Mesendoderm (in vitro differentiated cells): ENCODE measurements at regions not wholly inside any gene's neighbourhood (a gene's known extent, or its start where the extent isn't known, plus 50 kb on each side); places are given as distances from the start of the nearest gene placed in this dataset.
A peak's percentile ranks its signal among the peaks of the same experiment; 100 is the strongest.

Source experiments
- DNase-seq: peaks from one replicate; pipeline ENCODE4 v3.0.0; 2013
- H2AK5ac ChIP-seq: 2 replicates; pipeline ENCODE4 v1.6.1; 2013; ENCODE audit warnings: low read length, inconsistent platforms
- H2BK120ac ChIP-seq: 2 replicates; pipeline ENCODE4 v1.6.1; 2013; ENCODE audit warnings: low read depth, mild to moderate bottlenecking, low read length, moderate library complexity, mixed read lengths
- H2BK15ac ChIP-seq: replicated peaks from 2 replicates; pipeline ENCODE4 v1.6.1; 2013; ENCODE audit warnings: low read depth, mild to moderate bottlenecking, moderate library complexity
- H2BK5ac ChIP-seq: 2 replicates; pipeline ENCODE4 v1.6.1; 2013; ENCODE audit warnings: low read length, inconsistent platforms
- H3K18ac ChIP-seq: 2 replicates; pipeline ENCODE4 v1.6.1; 2013; ENCODE audit warnings: mild to moderate bottlenecking, low read length, mixed read lengths
- H3K23ac ChIP-seq: one replicate; pipeline ENCODE4 v1.6.1; 2013; ENCODE audit warnings: low read length
- H3K27ac ChIP-seq: 2 replicates; pipeline ENCODE4 v1.5.1; 2013; ENCODE audit warnings: low read depth, mild to moderate bottlenecking, inconsistent platforms, low read length, moderate library complexity
- H3K27me3 ChIP-seq: 2 replicates; pipeline ENCODE4 v1.6.1; 2013; ENCODE audit warnings: low read length, control low read depth, mild to moderate bottlenecking, inconsistent platforms; ENCODE audit not compliant: insufficient read depth, poor library complexity
- H3K36me3 ChIP-seq: 2 replicates; pipeline ENCODE4 v1.6.1; 2013; ENCODE audit warnings: low read length, inconsistent platforms; ENCODE audit not compliant: control insufficient read depth, insufficient read depth
- H3K4ac ChIP-seq: one replicate; pipeline ENCODE4 v1.6.1; 2013; ENCODE audit warnings: low read depth, mild to moderate bottlenecking, low read length, moderate library complexity
- H3K4me1 ChIP-seq: 2 replicates; pipeline ENCODE4 v1.6.1; 2013; ENCODE audit warnings: low read depth, low read length, inconsistent platforms; ENCODE audit not compliant: control insufficient read depth
- H3K4me2 ChIP-seq: 2 replicates; pipeline ENCODE4 v1.6.1; 2013; ENCODE audit warnings: low read length
- H3K4me3 ChIP-seq: 2 replicates; pipeline ENCODE4 v1.5.1; 2013; ENCODE audit warnings: mild to moderate bottlenecking, low read length
- H3K56ac ChIP-seq: one replicate; pipeline ENCODE4 v1.6.1; 2013; ENCODE audit warnings: low read length
- H3K79me1 ChIP-seq: 2 replicates; pipeline ENCODE4 v1.6.1; 2013; ENCODE audit warnings: low read length, inconsistent platforms
- H3K79me2 ChIP-seq: 2 replicates; pipeline ENCODE4 v1.6.1; 2013; ENCODE audit warnings: mild to moderate bottlenecking, low read length; ENCODE audit not compliant: control insufficient read depth, insufficient read depth
- H3K9ac ChIP-seq: 2 replicates; pipeline ENCODE4 v1.6.1; 2013; ENCODE audit warnings: low read length, inconsistent platforms
- H4K5ac ChIP-seq: one replicate; pipeline ENCODE4 v1.6.1; 2013; ENCODE audit warnings: low read length
- H4K8ac ChIP-seq: one replicate; pipeline ENCODE4 v1.6.1; 2013; ENCODE audit warnings: low read depth, mild to moderate bottlenecking, control low read depth, low read length, moderate library complexity
- whole genome bisulfite sequencing: extraction: QIAGEN DNeasy Blood & Tissue Kit; methylation state at CpG from one replicate; pipeline ENCODE4 v1.1.7; 2013; ENCODE audit warnings: low lambda C conversion rate, missing lambda C conversion rate; ENCODE audit not compliant: insufficient coverage; ENCODE audit errors: extremely low coverage; 5-methylcytosine and 5-hydroxymethylcytosine counted together

DNA sequence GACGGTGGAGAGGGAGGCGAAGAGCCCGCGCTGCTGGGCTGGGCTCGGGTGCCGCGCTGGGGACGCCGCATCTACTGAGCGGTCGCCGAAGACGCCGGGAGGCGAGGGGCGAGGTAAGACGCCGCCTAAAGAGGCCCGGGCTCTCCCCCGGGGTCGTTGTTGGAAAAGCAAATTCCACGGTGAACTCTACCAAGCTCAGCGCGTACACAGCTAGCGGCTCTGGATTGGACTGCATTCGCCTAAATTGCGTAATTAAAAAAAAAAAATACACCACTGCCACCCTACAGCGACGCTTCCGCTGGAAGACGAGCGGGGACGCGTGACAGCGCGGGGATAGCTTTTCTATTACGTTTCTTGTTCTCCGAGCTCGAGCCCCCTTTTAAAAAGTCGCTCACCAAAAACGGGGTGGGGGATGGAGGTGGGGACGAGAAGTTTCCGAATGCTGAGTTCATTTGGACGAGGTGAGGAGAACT, 92.0 kb upstream of the PRDM1 start:
- no peak overlapping the region for H4K8ac ChIP-seq
- no peaks in the 10 kb centered on the region for H3K79me2 ChIP-seq
- H3K4me3 ChIP-seq: peak overlapping the region; percentile 50
- H2AK5ac ChIP-seq: no peak overlapping the region
- peaks cover 4% of the 10 kb centered on the region for H3K4me1 ChIP-seq
- H3K27ac ChIP-seq: no peak overlapping the region
- H3K4ac ChIP-seq: no peak overlapping the region
- H3K9ac ChIP-seq: peak overlapping the region; percentile 70
- H3K4me2 ChIP-seq: peak overlapping the region; percentile 94
- no peak overlapping the region for H2BK5ac ChIP-seq
- H2BK15ac ChIP-seq: no peak overlapping the region
- no peak overlapping the region for H4K5ac ChIP-seq
- peak overlapping the region; percentile 84 for H3K56ac ChIP-seq
- no peaks in the 10 kb centered on the region for H3K36me3 ChIP-seq
- H3K18ac ChIP-seq: peak overlapping the region; percentile 25
- H3K79me1 ChIP-seq: no peaks in the 10 kb centered on the region
- H3K27me3 ChIP-seq: peaks cover 4% of the 10 kb centered on the region
- no peak overlapping the region for H3K23ac ChIP-seq
- peak; percentile 48 for DNase-seq
- peak overlapping the region; percentile 16 for H2BK120ac ChIP-seq
- no CpG with 5 or more reads among the region's 44 CpGs for WGBS

DNA sequence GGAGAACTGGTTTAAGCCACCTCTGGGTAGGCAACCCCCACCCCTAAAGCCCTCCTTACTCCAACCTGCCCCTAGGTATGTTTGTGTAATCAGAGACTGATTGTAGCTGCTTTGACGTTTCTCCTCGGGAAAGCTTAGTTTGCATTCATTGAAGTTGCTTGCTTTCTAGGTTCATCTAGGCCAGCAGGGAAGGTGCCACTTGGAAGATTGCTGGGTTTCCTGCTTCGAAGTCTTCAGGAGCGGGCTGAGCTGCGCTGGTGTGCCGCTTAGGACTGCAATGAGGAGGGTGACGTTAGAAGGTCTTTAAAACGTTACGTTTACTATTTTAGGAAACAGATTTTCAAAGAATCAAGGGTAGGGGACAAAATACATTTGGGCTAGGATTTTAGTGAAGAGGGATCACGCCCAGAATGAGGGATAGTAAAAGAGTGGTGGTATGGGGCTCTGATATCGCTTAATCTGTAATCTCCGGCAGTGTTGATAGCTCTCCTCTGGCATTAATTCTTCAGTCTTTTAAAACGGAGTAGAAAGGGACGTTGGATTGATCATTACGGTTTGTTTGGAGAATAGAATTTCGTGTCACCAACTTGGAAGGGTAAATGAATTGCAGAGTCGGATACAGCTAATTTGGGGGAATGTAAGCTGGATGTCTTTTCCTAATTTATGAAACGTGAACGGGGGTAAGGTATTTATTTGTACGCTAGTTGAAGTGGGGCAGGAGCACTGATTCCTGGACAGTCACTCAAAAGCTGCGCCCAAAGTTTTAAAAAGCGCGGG, 92.6 kb upstream of the PRDM1 start:
- no CpG with 5 or more reads among the region's 23 CpGs for WGBS
- Histone ChIP-seq H3K79me2 (no peaks in the 10 kb centered on the region), H3K56ac (peak overlapping the region; percentile 84), H3K36me3 (no peaks in the 10 kb centered on the region), H2BK5ac (no peak overlapping the region), H3K4me2 (peak overlapping the region; percentile 94), H3K4ac (no peak overlapping the region), H3K27ac (no peak overlapping the region), H4K5ac (no peak overlapping the region), H3K27me3 (peaks cover 4% of the 10 kb centered on the region), H3K4me1 (peaks cover 4% of the 10 kb centered on the region), H4K8ac (no peak overlapping the region), H3K4me3 (peak overlapping the region; percentile 50), H3K9ac (peak overlapping the region; percentile 70), H2BK15ac (no peak overlapping the region), H3K23ac (no peak overlapping the region), H3K79me1 (no peaks in the 10 kb centered on the region), H2BK120ac (no peak overlapping the region), H2AK5ac (no peak overlapping the region), H3K18ac (peak overlapping the region; percentile 25)
- peak; percentile 92 for DNase-seq

- H3K27me3 ChIP-seq: peaks cover 4% of the 10 kb centered on the region
- WGBS: no CpG with 5 or more reads among the region's 34 CpGs
These were observed 93.7 kb upstream of the PRDM1 start for GRCh38 chr6:105992315-105992961.

GRCh38 chr6:105991561-105992314, 94.4 kb upstream of the PRDM1 start:
- H4K8ac ChIP-seq: no peak overlapping the region
- no peaks in the 10 kb centered on the region for H3K36me3 ChIP-seq
- H3K23ac ChIP-seq: no peak overlapping the region
- no peak overlapping the region for H3K4ac ChIP-seq
- no peak overlapping the region for H2BK15ac ChIP-seq
- peak overlapping the region; percentile 1 for H3K4me3 ChIP-seq
- no peaks in the 10 kb centered on the region for H3K79me2 ChIP-seq
- peak overlapping the region; percentile 85 for H3K4me2 ChIP-seq
- DNase-seq: peak; percentile 77
- no peak overlapping the region for H3K27ac ChIP-seq
- peaks cover 4% of the 10 kb centered on the region for H3K27me3 ChIP-seq
- H3K56ac ChIP-seq: peak overlapping the region; percentile 36
- H2BK5ac ChIP-seq: no peak overlapping the region
- no peak overlapping the region for H4K5ac ChIP-seq
- H3K9ac ChIP-seq: peak overlapping the region; percentile 23
- no CpG with 5 or more reads among the region's 23 CpGs for WGBS
- peak overlapping the region; percentile 13 for H3K18ac ChIP-seq
- H3K4me1 ChIP-seq: peaks cover 4% of the 10 kb centered on the region
- no peak overlapping the region for H2AK5ac ChIP-seq
- no peak overlapping the region for H2BK120ac ChIP-seq
- no peaks in the 10 kb centered on the region for H3K79me1 ChIP-seq

More at GRCh38 chr6:105992315-105992961, 93.7 kb upstream of the PRDM1 start:
- peaks cover 4% of the 10 kb centered on the region for H3K4me1 ChIP-seq
- peak overlapping the region; percentile 85 for H3K4me2 ChIP-seq
- H3K9ac ChIP-seq: peak overlapping the region; percentile 48
- H3K56ac ChIP-seq: peak overlapping the region; percentile 80
- no peaks in the 10 kb centered on the region for H3K36me3 ChIP-seq
- no peak overlapping the region for H3K4ac ChIP-seq
- no peak overlapping the region for H2BK120ac ChIP-seq
- H2AK5ac ChIP-seq: no peak overlapping the region
- no peaks in the 10 kb centered on the region for H3K79me2 ChIP-seq
- H3K18ac ChIP-seq: peak overlapping the region; percentile 13
- no peak overlapping the region for H2BK5ac ChIP-seq
- no peak overlapping the region for H4K5ac ChIP-seq
- no peak overlapping the region for H2BK15ac ChIP-seq
- H3K27ac ChIP-seq: no peak overlapping the region
- no peak overlapping the region for H3K23ac ChIP-seq
- H4K8ac ChIP-seq: no peak overlapping the region
- peak; percentile 91 for DNase-seq
- no peaks in the 10 kb centered on the region for H3K79me1 ChIP-seq
- H3K4me3 ChIP-seq: peak overlapping the region; percentile 3

- Histone ChIP-seq H3K18ac (no peak overlapping the region), H3K36me3 (no peaks in the 10 kb centered on the region), H3K79me2 (no peaks in the 10 kb centered on the region), H3K4me3 (no peak overlapping the region), H3K27ac (no peak overlapping the region), H3K9ac (no peak overlapping the region), H3K27me3 (peaks cover 9% of the 10 kb centered on the region), H3K4ac (no peak overlapping the region), H2BK5ac (no peak overlapping the region), H3K79me1 (no peaks in the 10 kb centered on the region), H2BK15ac (no peak overlapping the region), H3K4me1 (peaks cover 5% of the 10 kb centered on the region), H3K4me2 (no peak overlapping the region), H4K5ac (peak overlapping the region; percentile 28), H2BK120ac (no peak overlapping the region), H3K23ac (no peak overlapping the region), H3K56ac (no peak overlapping the region), H4K8ac (no peak overlapping the region), H2AK5ac (no peak overlapping the region)
- peak; percentile 47 for DNase-seq
These were observed 96.0 kb upstream of the PRDM1 start for GRCh38 chr6:105990151-105990550.
